ENCODE measurements at regions not wholly inside any gene's neighbourhood (a gene's known extent, or its start where the extent isn't known, plus 50 kb on each side); places are given as distances from the start of the nearest gene placed in this dataset.
"Not testable (repeated sequence)": the region's sequence is repeated elsewhere in the genome, so short reads cannot be mapped to it uniquely, and the experiment has no call there.

DNA sequence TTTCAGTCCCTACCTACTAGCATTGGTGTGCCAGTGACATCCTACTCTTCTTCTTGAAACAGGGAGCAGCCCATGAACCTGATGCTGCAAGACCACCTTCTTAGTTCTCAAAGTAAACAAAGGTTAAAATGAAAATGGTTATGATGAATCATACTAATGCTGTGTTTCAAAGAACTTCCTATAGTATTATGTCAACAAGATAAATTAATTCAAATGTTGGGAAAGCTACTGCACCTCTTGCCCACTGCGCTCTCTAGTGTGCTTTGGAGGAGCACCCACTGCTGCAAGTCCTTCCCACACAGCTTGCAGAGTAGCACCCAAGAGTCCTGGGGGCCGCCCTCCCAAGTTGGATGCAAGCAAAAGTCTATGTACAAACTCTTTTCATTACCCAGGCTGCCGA is 81.1 kb downstream of the CD200R1L start:
- no peak for DNase-seq

DNA sequence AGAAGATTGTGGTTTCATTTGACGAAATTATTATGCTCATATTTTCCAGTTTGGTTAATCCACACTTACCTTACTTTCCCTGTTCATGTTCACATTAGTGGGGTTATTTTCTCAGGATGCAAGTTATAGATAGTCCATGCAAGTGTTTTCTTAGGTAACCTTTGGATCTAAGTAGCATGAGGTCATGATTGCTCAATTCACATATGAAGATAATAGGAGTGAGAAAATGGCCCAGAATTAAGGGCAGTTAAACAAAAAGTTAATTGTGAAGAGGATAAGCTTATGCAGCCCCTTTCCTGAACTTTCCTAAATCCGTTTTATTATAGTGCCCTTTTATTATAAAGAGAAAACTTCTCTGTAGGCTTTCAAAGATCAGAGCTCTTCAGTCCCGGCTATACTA is 83.4 kb downstream of the CD200R1L start:
- no peak for DNase-seq

DNA sequence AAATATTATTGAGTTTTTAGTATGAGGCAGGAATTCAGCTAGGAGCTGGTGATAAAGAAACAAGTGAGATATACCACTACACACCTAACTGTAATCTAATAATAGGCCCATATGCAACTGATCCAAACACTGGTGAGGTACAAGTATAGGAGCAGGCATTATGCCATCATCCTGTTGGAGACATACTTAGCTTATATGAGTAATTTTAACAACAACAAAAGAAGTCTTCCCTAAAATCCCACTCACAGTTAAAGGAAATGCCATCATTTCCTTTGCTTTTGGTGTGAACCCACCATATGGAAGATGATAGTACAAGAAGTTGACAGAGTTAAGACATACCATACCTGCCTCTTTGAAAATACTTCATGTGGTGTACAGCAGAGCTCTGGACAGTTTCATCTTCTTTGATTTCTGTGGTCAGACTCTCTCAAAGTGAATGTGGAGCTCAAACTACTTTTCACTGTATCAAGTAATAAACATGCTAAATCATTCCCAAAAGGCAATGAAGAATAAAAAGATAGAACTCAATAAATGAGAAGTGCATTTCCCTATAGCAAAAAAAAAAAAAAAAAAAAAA is 85.5 kb downstream of the CD200R1L start:
- DNase-seq: no peak

DNA sequence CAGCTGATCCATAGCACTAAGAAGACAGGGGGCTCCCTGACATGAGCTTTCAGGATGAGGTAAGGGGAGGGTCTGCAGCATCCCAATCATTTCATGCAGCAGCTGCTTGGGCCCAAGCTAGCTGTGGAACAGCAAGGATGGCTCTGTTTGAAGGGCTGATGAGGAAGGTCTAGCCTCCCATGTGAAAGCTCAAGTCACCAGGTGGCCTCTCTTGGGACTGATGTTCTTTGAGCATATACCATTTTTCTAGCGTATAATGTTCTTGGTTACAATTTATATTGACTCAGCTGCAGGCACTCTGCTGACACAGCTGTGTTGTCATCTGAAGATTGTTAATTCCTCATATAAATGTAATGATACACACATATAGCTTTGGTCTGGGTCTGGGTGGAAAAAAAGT is 87.0 kb downstream of the CD200R1L start:
- no peak for DNase-seq

DNA sequence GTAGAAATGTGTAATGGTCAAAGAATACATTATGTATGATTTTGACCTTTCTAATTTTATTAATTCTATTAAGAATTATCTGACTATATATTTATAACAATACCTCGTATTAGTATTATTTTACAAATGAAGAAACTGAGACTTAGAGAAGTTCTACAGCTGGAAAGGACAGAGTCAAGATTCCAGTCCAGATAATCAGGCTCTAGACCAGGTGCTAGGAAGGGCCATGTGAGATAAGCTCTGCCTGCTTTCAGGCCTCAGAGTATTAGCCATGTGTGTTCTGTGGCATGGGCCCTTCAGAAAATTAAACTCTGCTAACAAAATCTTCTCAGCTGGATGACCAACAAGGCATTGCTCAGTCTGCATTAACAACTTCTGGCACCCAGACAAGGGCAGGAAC is 87.5 kb downstream of the CD200R1L start:
- no peak for DNase-seq

DNA sequence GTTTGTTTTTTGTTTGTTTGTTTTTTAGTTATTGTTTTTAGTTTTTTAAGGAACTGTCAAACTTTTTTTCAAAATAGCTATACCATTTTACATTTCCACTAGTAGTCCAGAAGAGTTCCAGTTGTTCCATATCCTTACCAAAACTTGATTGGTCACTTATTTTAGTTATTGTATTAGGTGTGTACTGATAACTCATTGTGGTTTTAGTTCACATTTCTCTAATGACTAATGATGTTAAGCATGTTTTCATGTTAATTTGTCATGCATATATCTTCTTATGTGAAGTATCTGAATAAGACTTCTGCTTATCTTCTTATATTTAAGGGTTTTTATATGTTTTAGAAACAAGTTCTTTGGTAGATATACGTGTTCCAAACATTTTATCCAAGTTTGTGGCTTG is 89.5 kb downstream of the CD200R1L start:
- no peak for DNase-seq

DNA sequence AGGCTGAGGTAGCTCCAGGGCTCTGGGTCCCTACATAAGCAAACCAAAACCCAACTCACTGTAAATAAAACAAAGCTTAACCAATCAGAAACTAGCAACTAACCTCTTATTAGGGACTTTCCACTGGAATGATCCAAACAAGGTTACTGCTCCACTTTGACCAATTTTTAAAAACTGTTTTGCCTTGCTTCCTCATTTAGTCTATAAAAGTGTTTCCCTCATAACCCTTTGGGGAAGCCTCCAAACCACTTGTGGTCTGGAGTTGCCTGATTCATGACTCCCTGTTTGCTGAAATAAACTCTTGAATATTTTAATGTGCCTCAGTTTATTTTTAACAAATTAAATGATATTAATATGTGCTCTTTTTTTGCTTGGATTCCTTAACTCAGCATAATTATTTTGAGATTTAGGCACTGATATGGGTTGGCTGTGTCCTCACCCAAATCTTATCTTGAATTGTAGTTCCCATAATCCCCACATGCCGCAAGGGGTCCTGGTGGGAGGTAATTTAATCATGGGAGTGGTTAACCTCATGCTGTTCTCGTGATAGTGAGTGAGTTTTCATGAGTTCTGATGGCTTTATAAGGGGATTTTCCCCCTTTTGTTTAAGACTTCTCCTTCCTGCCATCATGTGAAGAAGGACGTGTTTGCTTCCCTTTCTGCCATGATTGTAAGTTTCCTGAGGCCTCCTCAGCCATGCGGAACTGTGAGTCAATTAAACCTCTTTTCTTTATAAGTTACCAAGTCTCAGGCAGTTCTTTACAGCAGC is 90.6 kb downstream of the CD200R1L start:
- no peak for DNase-seq

DNA sequence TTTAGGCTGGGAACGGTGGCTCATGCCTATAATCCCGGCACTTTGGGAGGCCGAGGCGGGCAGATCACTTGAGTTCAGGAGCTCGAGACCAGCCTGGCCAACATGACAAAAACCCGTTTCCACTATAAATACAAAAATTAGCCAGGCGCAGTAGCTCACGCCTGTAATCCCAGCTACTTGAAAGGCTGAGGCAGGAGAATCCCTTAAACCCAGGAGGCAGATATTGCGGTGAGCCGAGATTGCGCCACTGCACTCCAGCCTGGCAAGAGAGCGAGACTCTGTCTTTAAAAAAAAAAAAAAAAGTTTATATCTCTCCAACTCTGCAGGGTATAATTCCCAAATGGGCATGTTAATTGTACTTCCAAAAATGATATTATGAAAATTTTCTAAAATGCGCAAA is 91.6 kb downstream of the CD200R1L start:
- not testable (repeated sequence) for DNase-seq

DNA sequence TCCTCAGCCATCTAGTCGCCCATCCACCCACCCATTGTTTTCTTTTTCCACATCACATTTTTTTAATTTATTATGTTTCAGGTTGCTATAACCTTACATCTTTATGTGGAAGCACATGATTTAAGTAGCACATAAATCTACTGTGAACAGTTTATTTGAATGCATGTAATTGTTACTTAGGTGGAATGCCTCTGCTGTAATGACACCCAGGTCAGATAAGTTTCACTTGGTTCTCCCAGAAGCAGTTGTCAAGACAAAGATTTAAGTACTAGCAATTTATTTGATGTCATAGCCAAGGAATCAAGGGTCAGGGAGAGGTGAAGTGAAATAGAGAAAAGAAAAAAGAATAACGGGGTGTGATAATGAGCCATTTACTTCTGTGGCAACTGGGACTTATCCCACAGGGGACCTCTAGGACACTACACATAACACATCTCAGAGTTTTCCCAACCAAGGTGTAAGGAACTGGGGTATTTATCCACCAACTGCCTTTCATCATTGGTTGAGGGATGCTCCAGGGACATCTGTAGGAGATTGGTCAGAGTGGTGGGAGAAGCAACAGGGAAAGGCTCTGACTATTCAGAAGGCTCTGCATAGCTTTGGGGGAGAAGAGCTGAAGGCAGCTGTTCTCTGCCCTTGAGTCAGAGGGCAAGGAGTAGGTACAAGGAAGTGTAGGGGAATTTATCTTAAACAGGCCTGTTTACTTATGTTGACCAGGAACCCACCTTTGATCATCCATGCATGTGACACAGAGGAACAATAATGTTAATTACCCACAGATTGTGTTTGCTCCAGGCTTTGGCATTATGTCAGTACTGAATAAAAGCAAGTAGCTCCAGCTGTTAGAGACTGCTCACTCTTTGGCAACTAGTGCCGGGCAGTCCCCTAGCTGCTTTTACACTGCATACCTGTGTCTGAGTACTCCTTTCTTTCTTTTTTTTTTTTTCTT is 94.8 kb downstream of the CD200R1L start:
- no peak for DNase-seq

DNA sequence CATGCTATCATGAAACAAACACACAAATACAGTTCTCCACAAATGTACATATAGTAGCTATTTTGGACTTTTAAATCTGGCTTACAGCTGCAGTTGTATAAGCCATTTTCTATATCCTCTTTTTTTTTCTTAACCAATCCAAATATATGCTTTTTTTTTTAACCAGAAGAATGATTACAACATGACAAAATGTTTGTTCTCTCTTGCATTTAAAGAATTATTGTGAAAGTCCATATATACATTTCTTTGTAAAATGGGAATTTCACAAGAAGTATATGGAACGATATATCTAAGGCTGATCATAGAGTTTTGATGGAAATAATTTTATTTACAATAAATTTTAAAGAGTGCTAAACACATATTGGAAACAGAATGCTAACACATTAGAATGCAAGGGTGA is 95.6 kb downstream of the CD200R1L start:
- DNase-seq: no peak

DNA sequence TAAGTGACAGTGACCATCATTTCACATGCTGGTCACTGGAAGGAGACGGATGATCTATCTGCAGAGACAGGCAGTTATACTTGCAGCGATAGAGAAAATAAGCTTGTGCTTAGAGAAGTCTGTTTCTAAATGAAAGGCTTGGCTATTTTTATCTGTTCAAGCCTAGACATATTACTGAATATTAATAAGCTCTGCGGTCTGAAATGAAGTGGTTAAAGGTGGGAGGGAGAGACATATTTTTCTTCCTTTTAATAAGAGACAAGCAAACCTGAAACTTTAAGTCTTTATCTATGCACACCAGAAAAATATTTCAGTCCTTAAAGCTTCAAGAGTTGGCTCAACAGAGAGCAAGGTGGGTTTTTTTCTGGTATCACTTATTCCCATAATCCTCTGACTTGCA is 99.0 kb downstream of the CD200R1L start:
- no peak for DNase-seq

DNA sequence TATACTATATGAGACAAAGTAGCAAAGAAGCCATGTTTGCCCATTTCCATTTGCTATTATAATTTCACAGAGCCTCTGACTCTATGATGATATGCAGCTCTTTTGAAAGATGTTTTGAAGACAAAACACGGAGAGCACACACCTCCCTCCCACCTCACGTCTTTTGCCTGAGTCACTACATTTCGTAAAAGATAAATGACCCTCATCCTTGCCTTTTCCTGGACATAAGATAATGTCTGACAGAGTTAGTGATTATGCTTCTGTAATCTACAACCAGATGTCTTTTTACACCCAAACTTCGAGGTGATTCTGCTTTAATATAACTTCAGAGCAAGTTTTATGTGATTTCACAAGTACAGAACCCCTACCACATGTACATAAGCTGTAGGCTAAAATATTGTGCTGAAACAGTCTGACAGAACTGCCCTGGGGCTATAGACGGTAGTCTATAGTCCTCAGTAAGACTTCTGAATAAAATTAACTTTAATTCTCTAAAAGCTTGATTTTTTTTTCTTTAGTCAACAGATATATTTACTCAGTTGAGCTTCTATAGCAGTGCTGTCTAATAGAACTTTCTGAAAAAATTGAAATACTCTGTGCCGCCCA is 99.9 kb downstream of the CD200R1L start:
- DNase-seq: no peak

DNA sequence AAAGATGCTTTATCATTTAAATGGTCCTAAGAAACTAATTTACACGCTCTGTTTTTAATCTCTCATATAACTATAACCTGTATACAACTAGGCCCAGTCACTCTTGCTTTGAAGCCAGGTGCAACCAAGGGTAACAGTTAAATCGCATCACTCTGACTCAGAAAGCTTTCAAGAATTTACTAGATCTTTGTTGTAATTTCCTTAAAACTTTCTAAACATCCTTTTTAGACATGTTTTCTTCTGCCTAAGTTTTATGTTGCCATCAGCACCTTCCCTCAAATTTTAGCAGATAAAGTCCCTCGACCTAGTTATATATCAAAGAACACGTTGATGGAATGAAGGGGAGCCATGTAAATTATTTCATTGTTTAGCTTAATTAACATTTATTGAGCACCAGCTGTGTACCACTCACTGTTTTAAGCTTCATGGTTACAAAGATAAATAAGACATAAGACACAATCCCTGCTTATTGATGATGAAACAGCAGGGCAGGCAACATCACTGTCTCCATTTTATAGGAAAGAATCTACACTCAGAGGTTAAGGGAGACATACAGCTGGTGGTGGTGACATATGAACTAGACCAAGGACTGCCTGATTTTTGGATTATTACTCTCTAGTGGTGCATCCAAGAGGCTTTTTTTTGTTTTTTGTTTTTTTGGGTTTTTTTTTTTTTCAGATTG is 101.0 kb downstream of the CD200R1L start:
- DNase-seq: no peak

DNA sequence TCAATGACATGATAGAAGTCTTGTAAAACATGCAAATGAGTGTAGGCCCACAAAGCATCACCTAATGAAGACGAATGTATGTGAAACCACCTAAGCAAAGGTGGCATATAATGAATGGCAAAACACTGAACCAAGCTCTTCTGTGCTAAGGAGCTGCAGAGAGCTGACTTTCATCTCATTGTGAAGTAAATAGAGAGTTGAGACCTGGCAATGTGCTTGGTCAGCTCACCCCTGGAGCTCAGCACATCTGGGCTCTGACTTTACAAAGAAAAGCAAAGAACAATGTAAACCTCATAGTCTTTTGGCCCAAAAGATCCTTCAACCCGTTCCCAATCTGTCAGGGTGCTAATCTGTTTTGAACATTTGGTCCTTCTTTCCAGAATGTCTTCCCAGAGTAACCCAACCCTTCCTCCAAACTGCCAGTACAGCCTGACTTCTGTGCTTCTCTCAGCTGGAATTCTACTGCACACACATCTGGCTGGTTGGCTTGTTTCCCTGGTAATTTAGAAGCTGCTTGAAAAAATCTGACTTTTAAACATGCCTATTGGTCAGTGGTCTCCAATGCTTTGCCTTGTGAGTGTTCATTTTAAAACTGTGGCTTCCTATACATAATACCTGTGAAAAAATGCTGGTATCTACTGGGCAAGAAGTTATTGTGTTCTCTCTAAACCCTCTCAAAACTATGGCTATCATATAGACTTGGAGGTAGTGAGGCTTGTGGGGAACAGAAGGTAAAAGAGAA is 101.7 kb downstream of the CD200R1L start:
- no peak for DNase-seq

DNA sequence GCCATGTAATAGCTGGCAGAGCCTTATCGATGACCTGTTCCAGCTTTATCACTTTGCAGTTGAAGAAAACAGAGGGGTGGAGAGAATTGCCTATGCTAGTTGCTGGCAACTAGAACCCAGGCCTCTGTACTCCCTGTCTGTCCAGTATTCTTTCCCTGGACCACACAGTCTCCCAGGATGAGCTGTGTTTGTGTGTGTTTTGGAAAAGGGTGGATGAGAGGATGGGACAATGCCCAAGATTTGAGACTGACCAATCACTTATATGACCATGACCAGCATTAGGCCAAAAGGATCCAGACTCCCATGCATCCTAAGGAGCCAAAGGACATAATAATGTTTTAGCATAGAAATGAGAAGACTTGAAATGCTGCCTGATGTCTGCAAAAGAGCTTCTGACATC is 102.6 kb downstream of the CD200R1L start:
- DNase-seq: no peak

DNA sequence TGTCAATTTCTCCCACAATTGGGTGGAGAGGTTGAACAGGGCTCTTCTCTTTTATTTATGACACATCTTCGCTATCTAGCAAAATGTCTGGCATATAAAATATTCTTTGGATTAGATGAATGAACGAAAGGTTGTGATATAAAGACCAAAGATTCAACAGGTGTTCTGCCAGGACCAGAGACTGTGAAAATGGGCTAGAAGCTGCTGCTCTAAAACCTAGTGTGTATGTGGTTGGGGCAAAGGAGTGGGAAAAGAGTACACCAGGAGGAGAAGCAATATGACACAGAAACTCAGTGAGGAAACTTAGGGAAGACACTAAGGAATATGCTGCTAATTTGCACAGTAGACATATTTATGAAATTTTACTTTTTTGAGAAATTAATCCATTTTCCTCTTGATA is 102.0 kb upstream of the CCDC80 start:
- DNase-seq: no peak

DNA sequence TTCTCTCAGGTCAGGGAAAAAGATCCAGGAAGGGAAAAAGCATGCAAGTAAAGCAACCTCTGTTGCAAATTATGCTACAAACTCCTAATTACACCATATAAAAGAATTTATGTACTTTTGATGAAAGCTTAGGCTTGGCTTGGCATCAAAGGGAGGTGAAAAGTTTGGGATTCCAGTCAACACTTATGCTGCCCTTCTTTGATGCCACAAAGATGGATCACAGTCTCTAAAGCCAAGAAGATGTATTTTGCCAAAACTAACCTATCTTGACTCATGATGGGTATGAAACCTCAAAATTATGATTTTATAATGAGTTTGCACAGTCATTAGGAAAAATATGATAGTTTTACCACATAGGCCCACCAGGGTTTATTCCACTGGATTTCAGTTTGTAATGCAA is 101.0 kb upstream of the CCDC80 start:
- DNase-seq: no peak

DNA sequence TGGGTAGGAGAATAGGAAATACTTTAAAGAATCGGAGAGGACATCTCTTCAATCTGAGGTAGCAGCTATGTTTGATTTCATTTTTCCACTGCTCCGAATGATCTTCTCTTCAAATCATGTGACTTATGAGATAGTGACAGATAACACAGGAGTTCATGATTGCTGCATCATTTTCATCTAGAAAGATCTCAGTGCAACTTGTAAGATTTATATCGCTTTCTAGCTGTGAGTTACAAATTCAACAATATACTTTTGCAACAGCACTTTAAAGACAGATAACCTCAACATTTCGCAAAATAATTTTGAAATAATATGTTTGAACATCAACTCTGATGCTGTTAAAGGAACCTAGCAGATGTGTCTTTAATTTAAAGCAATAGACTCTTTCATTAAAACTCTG is 99.9 kb upstream of the CCDC80 start:
- no peak for DNase-seq

DNA sequence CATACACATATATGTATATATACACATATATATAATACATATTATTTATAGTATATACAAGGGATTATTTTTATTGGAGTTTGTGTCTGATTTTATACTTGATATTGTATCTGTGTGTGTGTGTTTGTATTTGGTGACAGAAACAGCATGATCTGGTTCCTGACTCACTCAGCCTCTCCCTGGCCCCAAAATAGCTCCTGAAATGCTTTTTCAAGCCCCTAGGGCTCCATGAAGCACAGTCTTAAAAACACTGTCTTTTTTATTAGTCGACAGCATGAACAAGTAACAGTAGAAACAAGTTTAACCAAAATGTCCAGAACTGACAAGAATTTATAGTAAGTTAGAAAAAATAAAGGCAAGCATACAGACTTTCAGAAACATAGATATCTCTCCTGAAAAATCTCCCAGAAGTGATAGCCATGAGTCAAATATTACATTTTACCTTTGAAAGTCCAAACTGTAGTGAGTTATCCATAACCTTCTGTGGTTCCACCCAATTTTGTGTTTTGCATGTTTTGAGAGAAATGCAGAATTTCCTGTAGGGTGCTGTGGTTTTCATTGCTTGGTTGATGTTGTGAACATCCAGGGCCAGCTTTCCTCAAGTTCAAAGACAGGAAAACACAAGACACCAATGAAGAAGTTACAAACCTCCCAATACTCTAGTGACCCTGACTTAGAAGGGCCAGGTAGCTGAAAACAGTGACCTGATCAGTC is 98.5 kb upstream of the CCDC80 start:
- DNase-seq: no peak

DNA sequence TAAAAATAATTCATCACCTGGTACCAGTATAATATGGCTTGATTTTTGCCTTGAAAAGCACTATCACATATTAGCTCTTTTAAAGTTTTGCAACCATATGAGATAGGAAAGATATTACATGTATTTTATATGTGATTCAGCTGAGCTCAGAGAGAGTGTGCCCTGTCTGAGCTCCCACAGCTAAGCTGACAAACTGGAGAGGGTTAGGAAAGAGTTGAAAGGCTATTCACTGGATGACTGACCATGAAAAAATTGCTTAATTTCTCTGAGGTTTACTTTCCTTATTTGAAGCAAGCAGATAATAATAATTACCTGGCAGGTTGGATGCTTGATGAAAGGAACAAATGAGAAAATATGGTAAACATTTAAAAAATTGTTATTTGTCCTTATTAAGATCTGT is 97.4 kb upstream of the CCDC80 start:
- no peak for DNase-seq

DNA sequence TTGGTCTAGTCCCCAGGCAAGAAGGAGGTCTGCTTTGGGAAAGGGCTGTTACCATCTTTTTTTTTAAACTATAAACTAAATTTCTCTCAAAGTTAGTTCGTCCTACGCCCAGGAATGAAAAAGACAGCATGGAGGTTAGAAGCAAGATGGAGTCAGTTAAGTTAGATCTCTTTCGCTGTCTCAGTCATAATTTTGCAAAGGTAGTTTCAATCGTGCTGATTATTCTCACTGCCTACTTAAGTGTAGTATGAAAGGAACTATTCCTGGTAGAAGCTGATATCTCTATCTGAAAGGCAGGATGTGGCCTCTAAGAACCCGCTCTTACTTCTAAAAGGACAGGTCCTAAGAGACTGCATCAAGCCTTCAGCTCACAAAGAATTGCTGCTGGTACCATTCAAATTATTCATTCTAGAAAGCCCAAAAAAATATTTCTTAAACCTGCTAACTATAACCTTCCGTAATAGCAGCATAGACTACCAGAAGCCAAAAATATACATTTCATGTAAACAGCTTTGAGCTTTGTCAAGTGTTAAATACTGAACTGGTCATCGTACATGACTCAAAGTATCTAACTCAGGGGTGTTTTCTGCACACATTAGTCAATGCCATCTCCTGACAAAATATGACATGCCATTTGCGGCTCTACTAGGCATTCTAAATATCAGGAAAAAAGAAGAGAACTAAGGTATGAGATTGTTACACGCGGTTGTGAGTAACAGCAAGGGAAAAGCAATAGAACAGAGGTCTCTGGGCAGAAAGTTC is 96.0 kb upstream of the CCDC80 start:
- no peak for DNase-seq
